Keratinocyte (primary cell): ENCODE measurements at regions not wholly inside any gene's neighbourhood (a gene's known extent, or its start where the extent isn't known, plus 50 kb on each side); places are given as distances from the start of the nearest gene placed in this dataset.

Experiments used
- CTCF ChIP-seq, 3 experiments: IDR thresholded peaks in 1 of 3; conservative IDR thresholded peaks in 1 of 3; optimal IDR thresholded peaks in 1 of 3; 2 replicates in 2 of 3; 3 replicates in 1 of 3; pipeline versions ENCODE3 to v1.5.1; 2011; ENCODE audit warnings: low read length in 3 of 3, mild to moderate bottlenecking in 3 of 3, moderate library complexity in 2 of 3, control low read depth in 1 of 3, inconsistent platforms in 1 of 3; ENCODE audit not compliant: insufficient read depth in 2 of 3; ENCODE audit errors: extremely low read depth in 1 of 3
- EZH2 ChIP-seq: IDR thresholded peaks from one replicate; pipeline ENCODE4 v1.6.1; 2012; ENCODE audit warnings: inconsistent platforms, mild to moderate bottlenecking, low read length, moderate library complexity

DNA sequence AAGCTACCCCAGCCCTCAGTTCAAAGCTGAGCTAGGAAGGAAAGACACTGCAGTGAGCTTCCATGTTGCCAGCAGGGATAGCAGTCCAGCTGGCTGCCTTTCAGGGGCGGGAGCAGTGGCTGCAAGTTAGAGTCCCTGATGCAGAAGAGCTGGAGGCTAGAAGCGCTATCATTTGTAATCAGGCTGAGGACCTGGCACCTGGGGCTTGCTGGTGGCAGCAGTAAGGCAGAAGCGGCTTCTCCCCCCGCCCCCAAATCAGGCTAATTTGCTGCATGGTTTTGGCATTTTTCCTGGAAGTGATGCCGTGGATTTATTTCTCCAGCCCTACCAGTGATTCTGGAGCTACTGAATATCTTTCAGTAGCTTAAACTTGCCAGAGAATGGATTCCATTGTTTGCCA is 203.3 kb downstream of the CLCN4 start:
- no peak for TF ChIP-seq CTCF (optimal IDR thresholded peaks at IDR 0.05 in 1 of 3, IDR thresholded peaks at IDR 0.05 in 1 of 3, conservative IDR thresholded peaks at IDR 0.05 in 1 of 3; ENCODE audit: extremely low read depth in 1 of 3, insufficient read depth in 2 of 3, low read length in 3 of 3)
- no peak for TF ChIP-seq EZH2
